Brain microvascular endothelial cell (primary cell): ENCODE measurements at regions not wholly inside any gene's neighbourhood (a gene's known extent, or its start where the extent isn't known, plus 50 kb on each side); places are given as distances from the start of the nearest gene placed in this dataset.

Source experiments
- DNase-seq: peaks from one replicate; pipeline ENCODE4 v3.0.0-alpha.2; 2020
- H3K27ac ChIP-seq: fragments of 250-450 bp; sonication (Bioruptor Pico); 2 replicates; pipeline ENCODE4 v1.5.1; 2020; ENCODE audit warnings: mild to moderate bottlenecking, moderate library complexity
- H3K27me3 ChIP-seq: fragments of 250-450 bp; sonication (Bioruptor Pico); replicated peaks from 2 replicates; pipeline ENCODE4 v1.5.1; 2020; ENCODE audit warnings: mild to moderate bottlenecking
- H3K36me3 ChIP-seq: fragments of 250-450 bp; sonication (Bioruptor Pico); replicated peaks from 2 replicates; pipeline ENCODE4 v1.5.1; 2020; ENCODE audit warnings: mild to moderate bottlenecking
- H3K4me3 ChIP-seq: 2 replicates; pipeline ENCODE4 v1.5.1; 2011; ENCODE audit warnings: low read depth, mild to moderate bottlenecking, control low read depth, low read length, moderate library complexity
- in situ Hi-C: cut with HindIII; loops from 2 replicates; pipeline ENCODE4 v1.10.0; 2017; ENCODE audit warnings: low sequenced_read_pairs, low pct_ligation_motif_present
- TF ChIP-seq, protein P1 (sequence below): IDR thresholded peaks from 2 replicates; pipeline ENCODE4 v1.5.1; 2011; ENCODE audit warnings: low read depth, mild to moderate bottlenecking, moderate library complexity, low read length, control low read depth, inconsistent platforms; ENCODE audit errors: missing control alignments

- in situ Hi-C loops = no loop called here
- H3K4me3 ChIP-seq = no peak overlapping the region
- no peaks in the 10 kb centered on the region for H3K36me3 ChIP-seq
- no peaks in the 10 kb centered on the region for H3K27me3 ChIP-seq
- TF ChIP-seq, protein P1, sequence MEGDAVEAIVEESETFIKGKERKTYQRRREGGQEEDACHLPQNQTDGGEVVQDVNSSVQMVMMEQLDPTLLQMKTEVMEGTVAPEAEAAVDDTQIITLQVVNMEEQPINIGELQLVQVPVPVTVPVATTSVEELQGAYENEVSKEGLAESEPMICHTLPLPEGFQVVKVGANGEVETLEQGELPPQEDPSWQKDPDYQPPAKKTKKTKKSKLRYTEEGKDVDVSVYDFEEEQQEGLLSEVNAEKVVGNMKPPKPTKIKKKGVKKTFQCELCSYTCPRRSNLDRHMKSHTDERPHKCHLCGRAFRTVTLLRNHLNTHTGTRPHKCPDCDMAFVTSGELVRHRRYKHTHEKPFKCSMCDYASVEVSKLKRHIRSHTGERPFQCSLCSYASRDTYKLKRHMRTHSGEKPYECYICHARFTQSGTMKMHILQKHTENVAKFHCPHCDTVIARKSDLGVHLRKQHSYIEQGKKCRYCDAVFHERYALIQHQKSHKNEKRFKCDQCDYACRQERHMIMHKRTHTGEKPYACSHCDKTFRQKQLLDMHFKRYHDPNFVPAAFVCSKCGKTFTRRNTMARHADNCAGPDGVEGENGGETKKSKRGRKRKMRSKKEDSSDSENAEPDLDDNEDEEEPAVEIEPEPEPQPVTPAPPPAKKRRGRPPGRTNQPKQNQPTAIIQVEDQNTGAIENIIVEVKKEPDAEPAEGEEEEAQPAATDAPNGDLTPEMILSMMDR = no peak
- DNase-seq = no peak
- no peak overlapping the region for H3K27ac ChIP-seq
These were observed 183.4 kb upstream of the PLXNC1 start for GRCh38 chr12:93964936-93965335.

GRCh38 chr12:93966516-93967133 lies 181.8 kb upstream of the PLXNC1 start:
- TF ChIP-seq, protein P1 = no peak
- Histone ChIP-seq H3K27me3 (no peaks in the 10 kb centered on the region), H3K4me3 (no peak overlapping the region), H3K36me3 (no peaks in the 10 kb centered on the region), H3K27ac (no peak overlapping the region)
- DNase-seq = no peak
- in situ Hi-C loops = no loop called here

DNA sequence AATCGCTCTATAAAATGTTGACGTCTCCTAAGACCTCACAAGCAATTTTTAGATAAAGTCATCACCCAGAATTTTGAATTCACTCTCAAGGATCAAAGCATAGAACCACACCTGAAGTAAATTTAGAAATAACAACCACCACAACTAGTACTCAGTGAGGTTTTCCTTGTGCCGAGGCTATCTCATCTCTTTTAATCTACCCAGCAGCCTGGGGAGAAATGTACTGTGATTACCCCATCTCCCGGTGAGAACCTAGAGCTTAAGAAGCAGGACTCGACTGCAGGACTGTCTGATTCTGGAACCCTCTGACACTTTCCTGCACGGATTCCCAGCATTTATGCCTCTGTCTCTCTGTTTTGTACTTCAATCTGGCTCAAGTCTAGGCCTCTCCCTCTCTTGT lies 180.9 kb upstream of the PLXNC1 start:
- no peak overlapping the region for H3K27ac ChIP-seq
- no peaks in the 10 kb centered on the region for H3K27me3 ChIP-seq
- DNase-seq = no peak
- H3K4me3 ChIP-seq = no peak overlapping the region
- in situ Hi-C loops = no loop called here
- TF ChIP-seq, protein P1 = no peak
- no peaks in the 10 kb centered on the region for H3K36me3 ChIP-seq

- DNase-seq = no peak
- Histone ChIP-seq H3K36me3 (no peaks in the 10 kb centered on the region), H3K27me3 (no peaks in the 10 kb centered on the region), H3K27ac (no peak overlapping the region), H3K4me3 (no peak overlapping the region)
- TF ChIP-seq, protein P1 = no peak
- in situ Hi-C loops = no loop called here
These were observed 179.7 kb upstream of the PLXNC1 start for GRCh38 chr12:93968536-93969285.

DNA sequence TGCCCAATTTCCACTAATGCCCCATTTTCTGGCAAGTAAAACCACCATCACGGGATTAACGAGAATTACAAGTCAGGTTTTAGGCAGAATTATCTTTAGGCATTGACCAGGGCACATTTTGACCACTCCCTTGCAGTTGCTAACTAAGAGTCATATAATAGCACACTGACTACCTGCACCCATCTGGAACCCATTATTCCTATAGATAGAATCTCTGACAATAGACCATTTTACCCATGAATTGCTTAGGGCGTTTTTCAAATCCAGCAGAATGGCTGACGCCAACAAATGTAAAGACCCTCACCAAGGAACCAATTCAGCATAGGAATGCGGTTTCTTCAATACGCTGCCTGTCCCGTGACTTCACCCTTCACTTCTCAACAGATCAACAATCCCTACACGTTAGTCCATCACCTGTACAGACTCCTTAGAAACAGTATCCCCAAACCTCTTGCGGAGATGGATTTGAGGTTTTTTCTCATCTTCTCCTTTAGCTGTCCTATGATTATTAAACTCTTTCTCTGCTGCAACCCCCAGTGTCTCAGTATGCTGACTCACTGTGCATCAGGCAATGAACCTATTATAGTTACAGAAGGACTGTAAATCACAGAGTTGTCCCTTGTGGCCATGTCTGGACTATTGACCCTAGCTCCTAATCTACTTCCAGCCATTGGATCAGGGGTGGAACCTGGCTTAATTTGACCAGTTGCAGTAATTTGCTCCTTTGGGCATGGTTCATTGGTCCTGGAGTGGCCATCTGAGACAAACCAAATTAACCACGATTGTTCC lies 177.3 kb upstream of the PLXNC1 start:
- no peak overlapping the region for H3K27ac ChIP-seq
- H3K27me3 ChIP-seq = no peaks in the 10 kb centered on the region

More for the DNA sequence above, 177.3 kb upstream of the PLXNC1 start:
- in situ Hi-C loops = no loop called here
- H3K4me3 ChIP-seq = no peak overlapping the region
- no peak for DNase-seq
- H3K36me3 ChIP-seq = no peaks in the 10 kb centered on the region
- TF ChIP-seq, protein P1 = no peak
